Mucosa of descending colon (tissue), 3 donors: ENCODE measurements at regions not wholly inside any gene's neighbourhood (a gene's known extent, or its start where the extent isn't known, plus 50 kb on each side); places are given as distances from the start of the nearest gene placed in this dataset.
"Not testable (repeated sequence)": the region's sequence is repeated elsewhere in the genome, so short reads cannot be mapped to it uniquely, and the experiment has no call there.

ENCODE experiments used
- ATAC-seq: fragments of 200-7000 bp; cut with Tn5 transposase; one replicate; pipeline ENCODE4 v1.9.1; 2020; ENCODE audit warnings: mild to moderate bottlenecking, moderate library complexity
- DNase-seq, 3 donors: peaks; one replicate each; pipeline ENCODE4 v3.0.0-alpha.2; 2020
- H3K36me3 ChIP-seq: fragments of 200-600 bp; one replicate; pipeline ENCODE4 v1.8.0; 2021; ENCODE audit warnings: low read depth, mild to moderate bottlenecking
- H3K4me1 ChIP-seq: fragments of 200-600 bp; one replicate; pipeline ENCODE4 v1.8.0; 2021; ENCODE audit warnings: low read depth, mild to moderate bottlenecking
- H3K4me3 ChIP-seq: fragments of 200-600 bp; one replicate; pipeline ENCODE4 v1.8.0; 2021; ENCODE audit warnings: mild to moderate bottlenecking
- H3K9me3 ChIP-seq: fragments of 200-600 bp; one replicate; pipeline ENCODE4 v1.8.0; 2021; ENCODE audit warnings: mild to moderate bottlenecking
- intact Hi-C, 2 donors: fragments of 100-400 bp; cut with DNase I in 1 of 2; cut with micrococcal nuclease in 1 of 2; formaldehyde crosslinking; loops; one replicate each; pipeline versions ENCODE4 v1.11.0 to v1.11.1; 2022; cut with DNase I, micrococcal nuclease
- TF ChIP-seq, protein P1 (sequence below): fragments of 200-600 bp; IDR thresholded peaks from one replicate; pipeline ENCODE4 v1.8.0; 2022; ENCODE audit warnings: antibody characterized with exemption, mild to moderate bottlenecking
- donor health status: DM: no; HTN: no; CAD: no; lungs with moderate emphysema.
- donor health status: DM: no; HTN: no; CAD: no.
- donor health status: DM: no; HTN: yes; CAD: no.

DNA sequence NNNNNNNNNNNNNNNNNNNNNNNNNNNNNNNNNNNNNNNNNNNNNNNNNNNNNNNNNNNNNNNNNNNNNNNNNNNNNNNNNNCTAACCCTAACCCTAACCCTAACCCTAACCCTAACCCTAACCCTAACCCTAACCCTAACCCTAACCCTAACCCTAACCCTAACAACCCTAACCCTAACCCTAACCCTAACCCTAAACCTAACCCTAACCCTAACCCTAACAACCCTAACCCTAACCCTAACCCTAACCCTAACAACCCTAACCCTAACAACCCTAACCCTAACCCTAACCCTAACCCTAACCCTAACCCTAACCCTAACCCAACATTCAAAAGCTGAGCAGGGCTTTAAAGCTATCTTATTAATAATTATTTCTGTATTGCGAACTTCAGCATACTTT, 182.5 kb upstream of the FAM20C start:
- intact Hi-C loops, ATAC-seq, H3K9me3 ChIP-seq, H3K36me3 ChIP-seq, H3K4me1 ChIP-seq, H3K4me3 ChIP-seq, DNase-seq: not testable (repeated sequence)

DNA sequence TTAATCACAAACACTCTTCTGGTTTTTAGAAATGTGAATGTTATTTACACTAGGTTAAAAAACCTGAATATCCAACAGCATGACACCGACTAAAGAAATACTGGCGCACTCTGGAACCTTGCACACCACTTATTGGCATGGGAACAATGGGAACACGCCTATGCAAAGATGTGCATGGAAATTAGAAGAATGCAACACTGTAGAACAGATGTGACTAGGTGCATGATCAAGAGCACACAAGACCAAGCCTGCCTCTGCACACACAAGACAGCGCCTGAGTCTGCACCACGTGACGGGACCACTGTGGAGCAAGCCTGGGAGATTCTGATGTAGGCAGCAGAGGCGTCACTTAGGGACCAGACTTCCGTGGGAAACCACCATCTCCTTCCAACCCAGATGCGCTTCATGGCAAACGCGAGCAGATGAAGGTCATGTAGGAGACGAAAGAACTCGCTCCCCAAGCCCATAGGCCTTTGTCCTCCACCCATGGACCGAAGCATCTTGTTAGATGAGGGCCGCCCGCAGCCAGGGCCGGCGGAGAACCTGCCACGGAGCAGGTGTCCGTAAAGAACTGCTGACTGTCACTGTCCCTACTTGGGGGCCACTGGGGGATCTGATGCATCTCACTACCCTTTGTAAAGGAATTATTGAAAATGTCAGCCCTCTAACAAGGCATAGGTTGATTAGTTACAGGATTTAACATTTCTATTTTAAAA, 159.6 kb upstream of the FAM20C start:
- DNase-seq, result peak in 1 of 3 donors; percentile 12
- H3K9me3 ChIP-seq, intact Hi-C loops, H3K4me3 ChIP-seq, ATAC-seq, H3K4me1 ChIP-seq, H3K36me3 ChIP-seq: not testable (repeated sequence)

DNA sequence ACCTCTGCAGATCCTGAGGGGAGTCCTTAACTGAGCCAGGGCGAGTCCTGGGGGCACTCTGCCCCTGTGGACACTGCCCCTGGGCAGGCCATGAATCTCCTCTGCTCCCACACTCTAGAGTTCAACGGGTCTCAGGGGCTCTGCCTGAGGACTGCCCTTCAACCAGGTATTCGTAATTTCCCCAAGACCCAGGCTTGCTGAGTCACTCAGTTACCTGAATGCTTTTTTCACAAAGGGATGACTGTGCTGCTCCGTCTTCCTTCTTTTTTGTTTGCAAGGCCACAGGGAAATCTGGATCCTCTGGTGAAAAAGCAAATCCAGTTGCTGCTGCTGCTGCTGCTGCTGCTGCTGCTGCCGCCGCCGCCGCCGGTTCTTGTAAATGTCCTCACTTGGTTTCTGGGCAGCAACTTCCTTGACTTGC, 157.2 kb upstream of the FAM20C start:
- H3K36me3 ChIP-seq, intact Hi-C loops, H3K4me1 ChIP-seq, H3K9me3 ChIP-seq, H3K4me3 ChIP-seq, ATAC-seq: not testable (repeated sequence)
- DNase-seq, result peak in 1 of 3 donors; percentile 18

DNA sequence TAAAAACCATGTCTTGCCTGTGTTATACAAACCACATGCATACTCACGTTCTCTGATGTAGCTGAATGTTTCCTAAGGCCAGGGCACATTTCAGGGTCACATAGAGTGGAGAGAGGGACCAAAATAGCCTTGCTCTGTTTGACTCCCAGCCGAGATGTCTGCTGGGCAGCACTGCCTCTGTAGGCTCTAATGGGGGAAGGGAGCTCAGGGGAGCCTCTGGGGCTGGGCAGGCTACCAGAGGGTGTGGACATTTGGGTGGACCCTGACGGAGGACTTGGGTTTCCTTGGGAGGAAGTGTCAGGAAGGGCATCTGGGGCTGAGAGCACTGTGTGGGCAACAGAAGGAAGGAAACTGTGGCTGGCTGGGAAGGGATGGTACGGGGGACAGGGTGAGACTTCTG, 155.8 kb upstream of the FAM20C start:
- peak; percentile 36 for ATAC-seq
- H3K4me1 ChIP-seq, DNase-seq, intact Hi-C loops, H3K9me3 ChIP-seq, H3K4me3 ChIP-seq, H3K36me3 ChIP-seq: not testable (repeated sequence)

DNA sequence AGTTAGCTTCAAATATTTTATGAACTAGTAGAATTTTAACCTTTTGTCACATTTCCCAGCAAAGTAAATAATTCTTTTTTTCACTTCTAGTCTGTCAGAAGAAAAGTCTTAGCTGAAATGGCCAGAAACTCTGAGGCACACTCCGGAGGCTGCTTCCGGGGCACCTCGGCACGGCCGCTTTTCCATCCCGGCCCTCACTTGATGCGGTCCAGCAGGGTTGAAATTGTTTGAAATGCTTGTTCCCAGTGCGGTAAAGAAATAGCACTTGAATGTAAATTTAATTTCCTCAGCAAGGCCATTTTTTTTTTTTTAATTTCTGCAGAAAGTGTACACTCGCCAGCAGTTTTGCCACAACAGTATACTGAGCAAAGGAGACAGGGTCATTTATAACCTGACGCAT, 154.7 kb upstream of the FAM20C start:
- H3K4me1 ChIP-seq, H3K9me3 ChIP-seq, ATAC-seq, H3K4me3 ChIP-seq, intact Hi-C loops, H3K36me3 ChIP-seq: not testable (repeated sequence)
- peak in 1 of 3 donors; percentile 11 for DNase-seq

DNA sequence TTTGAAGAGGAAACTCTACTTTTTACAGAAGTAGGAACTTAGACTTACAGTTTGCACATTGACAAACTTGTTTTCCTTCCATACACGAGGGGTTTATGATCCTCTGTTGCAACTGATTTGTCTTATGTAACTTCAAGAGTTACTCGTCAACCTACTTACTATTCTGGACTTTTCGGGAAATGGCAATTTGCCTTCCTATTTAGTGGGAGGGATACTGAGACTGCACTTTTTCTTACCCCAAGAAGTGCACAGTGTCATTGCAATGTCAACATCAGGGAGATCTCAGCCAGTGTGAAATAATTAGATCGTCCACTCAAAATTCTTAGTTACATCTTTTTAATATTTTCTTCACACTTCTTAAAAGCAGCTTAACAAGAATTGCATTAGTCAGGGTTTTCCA, 153.9 kb upstream of the FAM20C start:
- H3K9me3 ChIP-seq, H3K4me3 ChIP-seq, intact Hi-C loops, H3K36me3 ChIP-seq, H3K4me1 ChIP-seq, DNase-seq: not testable (repeated sequence)
- peak; percentile 26 for ATAC-seq

DNA sequence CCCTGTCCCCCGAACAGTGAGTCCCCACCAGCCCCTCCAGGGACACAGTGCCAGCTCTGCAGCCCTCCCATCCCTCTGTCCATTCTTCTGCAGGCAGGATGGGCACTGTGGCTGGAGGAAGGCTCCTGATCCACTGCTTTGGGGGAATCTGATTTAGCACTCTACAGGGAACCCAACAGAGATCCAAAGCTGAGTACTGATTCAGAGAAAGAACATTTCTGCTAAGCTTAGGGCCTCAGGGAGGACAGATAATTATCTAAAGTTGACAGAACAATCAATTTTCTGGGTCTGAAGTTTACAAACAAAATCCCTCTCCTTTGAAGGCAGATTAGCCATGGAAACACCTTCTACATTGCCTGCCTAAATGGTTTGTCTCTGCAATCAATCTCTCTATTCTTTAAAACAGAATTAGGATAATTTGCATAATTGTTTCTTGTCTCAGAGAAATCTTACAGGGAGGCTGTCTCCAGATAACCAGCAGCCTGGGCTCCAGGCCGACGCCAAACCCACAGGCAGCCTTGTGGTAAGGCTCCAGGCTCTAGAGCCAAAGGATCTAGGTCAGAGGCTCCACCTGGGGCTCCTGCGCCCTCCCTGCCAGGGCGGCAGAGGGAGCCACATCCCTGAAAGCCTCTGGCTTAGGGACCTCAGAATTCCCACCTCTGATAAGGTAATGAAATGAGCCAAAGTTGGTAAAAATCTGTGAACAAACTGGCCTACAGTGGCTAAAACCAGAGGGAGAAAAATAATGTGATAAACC, 152.2 kb upstream of the FAM20C start:
- H3K9me3 ChIP-seq, H3K4me1 ChIP-seq, H3K36me3 ChIP-seq, H3K4me3 ChIP-seq, intact Hi-C loops: not testable (repeated sequence)
- DNase-seq (peak in 1 of 3 donors; percentile 52), ATAC-seq (peak; percentile 37)

DNA sequence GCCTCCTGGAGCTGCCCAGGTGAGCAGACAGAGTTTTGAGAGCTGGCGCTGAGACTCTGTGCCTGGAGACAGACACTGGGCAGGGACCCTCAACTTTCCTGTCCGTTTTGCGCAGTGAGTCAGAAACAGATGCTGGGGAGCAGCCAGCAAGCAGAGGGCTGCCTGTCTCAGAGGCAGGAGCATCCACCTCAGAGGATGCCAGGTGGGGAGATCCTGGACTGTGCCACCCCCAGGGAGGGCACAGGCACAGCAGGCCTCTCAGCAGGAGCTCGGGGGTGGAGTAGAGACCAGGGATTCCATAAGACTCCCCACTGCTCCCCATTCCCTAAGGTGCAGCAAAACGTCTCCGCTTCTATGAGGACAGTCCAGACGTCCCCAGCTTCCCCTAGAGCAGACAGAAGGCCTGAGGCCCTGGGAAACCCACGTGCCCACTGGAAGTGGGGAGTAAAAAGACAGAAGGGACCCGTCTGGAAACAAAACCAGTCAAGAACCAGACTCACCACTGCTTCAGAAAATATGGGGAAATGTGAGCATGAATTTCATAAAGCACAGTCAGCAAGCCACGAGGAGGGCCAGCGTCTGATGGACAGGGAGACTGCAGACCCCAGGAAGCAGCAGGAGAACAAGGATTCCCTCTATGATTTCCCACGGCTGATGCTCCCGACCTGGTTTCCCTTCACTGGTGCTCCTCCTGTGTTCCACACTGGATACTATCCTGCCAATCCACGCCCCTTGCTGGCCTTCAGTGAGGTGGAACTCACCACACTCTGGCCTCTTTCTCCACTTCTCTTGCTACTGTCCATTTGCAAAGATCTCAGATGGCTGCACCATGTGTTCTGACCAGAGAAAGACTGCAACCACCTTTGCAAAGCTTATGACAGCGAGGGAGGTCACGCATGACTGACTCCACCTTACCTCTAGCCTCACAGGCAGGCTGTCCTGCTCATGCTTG, 151.3 kb upstream of the FAM20C start:
- ATAC-seq, result no peak
- no peak overlapping the region for H3K4me3 ChIP-seq
- intact Hi-C loops, result no loop called here
- no peaks in the 10 kb centered on the region for H3K4me1 ChIP-seq
- H3K36me3 ChIP-seq, result no peaks in the 10 kb centered on the region
- TF ChIP-seq, protein P1, sequence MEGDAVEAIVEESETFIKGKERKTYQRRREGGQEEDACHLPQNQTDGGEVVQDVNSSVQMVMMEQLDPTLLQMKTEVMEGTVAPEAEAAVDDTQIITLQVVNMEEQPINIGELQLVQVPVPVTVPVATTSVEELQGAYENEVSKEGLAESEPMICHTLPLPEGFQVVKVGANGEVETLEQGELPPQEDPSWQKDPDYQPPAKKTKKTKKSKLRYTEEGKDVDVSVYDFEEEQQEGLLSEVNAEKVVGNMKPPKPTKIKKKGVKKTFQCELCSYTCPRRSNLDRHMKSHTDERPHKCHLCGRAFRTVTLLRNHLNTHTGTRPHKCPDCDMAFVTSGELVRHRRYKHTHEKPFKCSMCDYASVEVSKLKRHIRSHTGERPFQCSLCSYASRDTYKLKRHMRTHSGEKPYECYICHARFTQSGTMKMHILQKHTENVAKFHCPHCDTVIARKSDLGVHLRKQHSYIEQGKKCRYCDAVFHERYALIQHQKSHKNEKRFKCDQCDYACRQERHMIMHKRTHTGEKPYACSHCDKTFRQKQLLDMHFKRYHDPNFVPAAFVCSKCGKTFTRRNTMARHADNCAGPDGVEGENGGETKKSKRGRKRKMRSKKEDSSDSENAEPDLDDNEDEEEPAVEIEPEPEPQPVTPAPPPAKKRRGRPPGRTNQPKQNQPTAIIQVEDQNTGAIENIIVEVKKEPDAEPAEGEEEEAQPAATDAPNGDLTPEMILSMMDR, result no peak
- DNase-seq, result peak in 1 of 3 donors; percentile 10
- no peaks in the 10 kb centered on the region for H3K9me3 ChIP-seq
